Hepatocyte (in vitro differentiated cells): ENCODE measurements at regions not wholly inside any gene's neighbourhood (a gene's known extent, or its start where the extent isn't known, plus 50 kb on each side); places are given as distances from the start of the nearest gene placed in this dataset.

ENCODE experiments used
- CTCF ChIP-seq: fragments of 200-600 bp; sonication (generic); IDR thresholded peaks from 2 replicates; pipeline ENCODE4 v1.5.1; 2016; ENCODE audit warnings: antibody characterized with exemption, mild to moderate bottlenecking; ENCODE audit not compliant: poor library complexity
- EZH2 ChIP-seq: fragments of 200-600 bp; sonication (generic); IDR thresholded peaks from 2 replicates; pipeline ENCODE4 v1.6.1; 2016; ENCODE audit warnings: antibody characterized with exemption, mild to moderate bottlenecking, borderline replicate concordance
- EZH2phosphoT487 ChIP-seq: fragments of 200-600 bp; sonication (generic); IDR thresholded peaks from one replicate; pipeline ENCODE4 v1.6.1; 2018; ENCODE audit warnings: antibody characterized with exemption, mild to moderate bottlenecking, low read depth, moderate library complexity; ENCODE audit not compliant: unreplicated experiment, severe bottlenecking

- TF ChIP-seq CTCF (no peak), EZH2 (no peak), EZH2phosphoT487 (no peak)
Measured at GRCh38 chr2:105563000-105563719, 164.3 kb upstream of the FHL2 start.
